K562 (cell line): ENCODE measurements at regions not wholly inside any gene's neighbourhood (a gene's known extent, or its start where the extent isn't known, plus 50 kb on each side); places are given as distances from the start of the nearest gene placed in this dataset.

ENCODE experiments used
- CBX3 ChIP-seq, 2 experiments: IDR thresholded peaks; 1 replicate in 1 of 2; 2 replicates in 1 of 2; pipeline ENCODE4 v1.6.1; 2012; ENCODE audit warnings: inconsistent platforms in 2 of 2, low read length in 2 of 2, borderline replicate concordance in 1 of 2, control low read depth in 1 of 2
- ZBTB40 ChIP-seq, 2 experiments: fragments of 450-650 bp in 1 of 2; sonication (generic) in 1 of 2; formaldehyde crosslinking in 1 of 2; IDR thresholded peaks; 2 replicates each; pipeline versions ENCODE4 v1.7.1 to v1.9.0; 2016 to 2022; ENCODE audit warnings: inconsistent platforms in 1 of 2, mild to moderate bottlenecking in 1 of 2, missing genetic modification reagents in 1 of 2

- TF ChIP-seq ZBTB40 (IDR thresholded peaks at IDR 0.05) (no peak), ZBTB40 (CRISPR knock-in tag; IDR thresholded peaks at IDR 0.05) (no peak), CBX3 (IDR thresholded peaks at IDR 0.05; ENCODE audit: borderline replicate concordance in 1 of 2, low read length in 2 of 2) (no peak)
Observed at GRCh38 chr15:29936353-29937049, 114.2 kb upstream of the TJP1 start (continued).
